ENCODE measurements at regions not wholly inside any gene's neighbourhood (a gene's known extent, or its start where the extent isn't known, plus 50 kb on each side); places are given as distances from the start of the nearest gene placed in this dataset.
A peak's percentile ranks its signal among the peaks of the same experiment; 100 is the strongest.

DNA sequence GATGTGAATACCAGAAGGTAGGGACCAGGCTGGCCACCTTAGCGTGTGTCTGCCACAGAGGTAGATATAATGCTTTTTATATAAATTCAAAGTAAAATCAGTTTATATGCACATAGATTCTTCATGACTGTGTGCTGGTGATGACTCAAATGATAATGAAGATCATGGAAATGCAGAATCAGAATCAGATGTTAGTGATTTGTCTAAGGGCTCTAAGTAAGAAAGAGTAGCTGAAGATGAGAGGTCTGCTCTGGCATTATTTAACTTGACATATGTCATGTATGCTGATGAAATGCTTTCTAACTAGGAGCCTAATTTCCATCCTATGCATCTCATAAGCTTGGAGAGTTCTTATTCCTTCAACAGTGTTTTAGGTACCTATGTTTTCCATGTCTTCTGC lies 50.3 kb upstream of the DPH6 start:
- DNase-seq: no peak

GRCh38 chr15:35602836-35603235 lies 56.9 kb upstream of the DPH6 start:
- DNase-seq: no peak

DNA sequence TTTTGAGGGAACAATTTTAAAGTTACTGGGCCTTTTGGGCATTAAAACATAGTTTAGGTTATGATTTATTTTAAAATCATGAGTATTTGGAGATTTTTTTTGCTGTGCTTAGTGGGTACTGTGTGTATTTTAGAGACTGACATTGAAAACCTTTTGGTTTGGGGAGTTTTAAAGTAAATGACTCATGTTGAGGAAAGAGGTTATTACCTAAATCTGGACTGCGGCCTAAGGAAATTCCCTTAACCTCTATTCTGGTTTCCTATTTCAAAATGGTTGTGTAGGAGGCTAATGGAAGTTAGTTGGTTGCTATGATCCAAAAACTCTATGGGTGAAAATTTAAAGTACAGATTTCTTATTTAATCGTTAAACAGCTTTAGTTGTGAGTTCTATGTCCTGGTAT lies 57.3 kb upstream of the DPH6 start:
- DNase-seq: no peak

DNA sequence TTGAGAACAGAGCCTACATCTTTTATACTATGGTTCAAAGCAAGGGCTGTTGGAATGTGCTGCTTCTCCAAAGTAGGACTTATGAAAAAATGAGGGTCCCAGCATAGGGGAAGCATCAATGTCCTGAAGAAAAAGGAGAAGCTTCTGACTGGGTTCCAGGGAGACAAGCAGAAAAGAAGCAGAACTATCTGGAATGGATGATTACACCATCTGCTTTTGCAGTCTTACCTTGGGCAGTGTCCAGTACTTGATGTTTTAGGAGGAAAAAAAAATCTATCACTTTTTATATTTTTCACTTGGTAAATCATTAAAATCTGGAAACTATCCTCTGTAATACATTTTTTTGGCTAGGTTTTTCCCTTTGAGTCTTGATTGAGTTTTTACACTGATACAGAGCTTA lies 57.9 kb upstream of the DPH6 start:
- no peak for DNase-seq

DNA sequence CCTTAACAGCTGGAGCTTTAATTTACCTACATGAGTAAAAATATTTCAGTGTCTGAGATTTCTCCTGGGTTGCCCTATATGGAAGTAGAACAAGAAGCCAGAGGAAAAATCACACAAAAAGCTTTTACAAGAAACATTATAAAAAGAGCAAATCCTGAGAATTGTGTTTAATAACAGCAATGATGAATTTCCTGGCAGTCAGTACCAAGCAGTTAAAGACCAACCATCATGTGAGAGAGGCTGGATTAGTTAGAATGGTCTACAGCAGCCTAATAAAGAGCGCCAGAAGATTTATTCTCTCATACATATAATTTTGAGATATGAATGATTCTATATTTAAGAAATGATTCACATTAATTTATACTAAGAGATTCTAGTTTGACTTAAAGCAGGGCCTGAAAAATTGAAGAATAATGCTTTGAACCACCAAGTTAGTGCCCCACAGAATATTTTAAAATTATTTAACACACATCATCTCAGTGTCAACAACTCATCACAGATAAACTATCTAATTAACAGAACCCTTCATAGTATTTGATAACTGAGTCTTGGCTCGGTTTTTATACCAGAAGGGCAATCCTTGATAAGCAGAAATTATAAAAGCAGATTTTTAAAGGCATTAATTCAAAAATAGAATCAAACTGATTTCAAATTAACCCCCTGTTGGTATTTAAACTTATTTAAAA lies 59.9 kb upstream of the DPH6 start:
- no peak for DNase-seq

DNA sequence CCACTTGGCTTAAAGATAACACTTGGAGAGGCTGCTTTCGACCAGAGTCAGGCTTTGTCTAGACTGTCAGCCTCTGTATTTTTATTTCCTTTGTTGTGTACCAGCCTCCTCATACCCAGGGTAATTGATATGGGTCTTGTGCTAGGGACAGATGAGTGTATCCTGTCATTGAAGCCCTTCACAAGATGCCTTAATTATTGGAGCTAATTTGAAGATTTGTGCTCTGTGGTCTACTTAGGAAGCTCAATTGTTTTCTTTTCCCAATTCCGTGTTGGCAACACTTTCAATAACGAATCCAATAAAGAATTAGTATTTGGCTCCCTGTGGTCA lies 60.5 kb upstream of the DPH6 start:
- no peak for DNase-seq

GRCh38 chr15:35616498-35617271 lies 70.7 kb upstream of the DPH6 start:
- DNase-seq: no peak

DNA sequence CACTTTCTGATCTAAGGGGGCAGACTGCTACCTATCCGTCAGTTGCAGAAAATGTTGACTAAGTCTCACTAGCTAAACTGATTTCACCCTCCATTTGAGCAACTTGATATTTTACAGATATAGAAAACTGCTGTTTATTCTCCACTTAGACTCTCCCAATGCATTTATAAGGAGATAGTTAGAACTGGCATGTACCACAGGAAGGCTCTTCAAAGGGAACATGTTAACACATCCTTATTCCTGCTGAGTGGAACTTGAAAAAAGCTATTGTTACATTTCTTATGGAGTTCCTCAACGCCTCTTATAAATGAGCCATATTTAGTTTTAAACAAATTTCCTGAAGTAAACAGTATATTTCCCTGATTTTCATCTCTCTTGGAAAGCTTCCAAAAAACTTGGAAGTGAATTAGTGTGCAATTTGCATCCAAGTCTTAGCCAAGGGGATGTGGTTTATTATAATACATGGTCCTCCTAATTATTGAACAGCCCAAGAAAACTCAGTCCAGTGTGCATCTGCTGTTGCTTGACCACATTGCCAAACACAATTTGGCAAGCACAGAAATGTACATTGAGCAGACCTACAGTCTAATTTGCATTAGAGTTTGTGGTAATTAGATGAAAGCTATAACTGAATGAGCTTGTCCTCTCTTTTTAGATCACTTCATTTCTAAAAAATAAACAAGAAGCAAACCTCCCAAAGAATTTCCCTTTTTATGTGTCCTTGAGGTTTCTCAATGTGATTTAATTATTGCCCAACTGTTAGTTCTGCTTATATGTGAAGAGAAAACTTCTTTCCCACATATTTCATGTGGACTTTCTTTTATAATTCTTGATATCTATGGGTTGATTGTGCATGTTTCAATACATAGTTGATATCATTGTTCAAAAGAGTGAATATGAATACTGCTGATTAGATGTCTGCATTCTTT lies 72.6 kb upstream of the DPH6 start:
- DNase-seq: no peak

GRCh38 chr15:35622641-35623340 lies 76.8 kb upstream of the DPH6 start:
- DNase-seq: no peak

- DNase-seq: peak; percentile 23
Observed at GRCh38 chr15:35624881-35625280, 78.9 kb upstream of the DPH6 start.

DNA sequence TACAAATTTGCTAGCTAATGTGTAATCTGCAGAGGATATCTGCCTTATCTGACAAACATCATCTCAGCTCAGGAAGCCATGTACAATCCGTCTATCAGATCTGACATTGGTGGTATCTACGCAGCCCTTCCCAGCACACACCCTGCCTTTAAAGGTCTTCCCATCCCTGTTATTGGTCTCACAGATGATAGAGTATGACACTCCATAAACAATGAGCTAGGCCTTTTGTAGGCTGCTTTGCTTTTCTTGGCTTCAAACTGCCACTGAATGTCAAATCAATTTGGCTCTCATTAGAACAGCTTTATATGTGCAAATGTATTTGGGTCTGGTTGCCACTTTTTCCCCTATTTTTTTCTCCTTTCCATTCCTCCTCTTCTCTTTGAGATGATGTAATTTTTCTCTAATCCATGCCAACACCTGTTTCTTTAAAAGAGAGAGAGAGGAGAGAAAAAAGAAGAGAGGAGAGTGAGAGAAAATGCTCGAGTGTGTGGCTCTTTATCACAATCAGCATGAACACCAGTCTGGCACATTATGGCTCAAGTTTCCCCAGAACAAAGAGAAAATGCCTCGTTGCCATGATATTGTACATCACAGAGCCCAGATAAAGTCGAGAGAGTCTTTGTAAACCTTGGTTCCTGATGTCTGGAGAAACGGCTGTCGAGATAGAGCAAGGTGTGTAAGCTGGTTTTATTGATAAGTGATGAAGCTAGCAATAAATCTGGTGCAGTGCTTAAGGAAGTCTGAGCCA lies 80.8 kb upstream of the DPH6 start:
- DNase-seq: no peak

DNA sequence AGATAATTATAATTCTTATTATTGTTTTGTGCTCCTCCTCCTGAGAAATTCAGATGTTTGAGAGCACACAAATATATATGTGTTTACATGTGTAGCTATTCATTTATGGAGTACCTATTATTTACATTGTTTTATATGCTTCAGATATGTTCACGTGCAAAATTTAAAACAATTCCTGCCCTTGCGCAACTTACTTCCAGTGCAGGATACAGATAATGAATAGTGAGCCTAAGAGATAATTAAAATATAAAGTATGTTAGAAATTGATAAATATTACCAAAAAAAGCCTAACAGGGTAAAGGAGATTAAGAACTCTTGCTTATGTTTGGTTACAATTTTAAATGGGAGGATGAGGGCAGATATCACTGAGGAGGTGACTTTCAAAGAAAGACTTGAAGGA lies 81.7 kb upstream of the DPH6 start:
- DNase-seq: no peak

DNA sequence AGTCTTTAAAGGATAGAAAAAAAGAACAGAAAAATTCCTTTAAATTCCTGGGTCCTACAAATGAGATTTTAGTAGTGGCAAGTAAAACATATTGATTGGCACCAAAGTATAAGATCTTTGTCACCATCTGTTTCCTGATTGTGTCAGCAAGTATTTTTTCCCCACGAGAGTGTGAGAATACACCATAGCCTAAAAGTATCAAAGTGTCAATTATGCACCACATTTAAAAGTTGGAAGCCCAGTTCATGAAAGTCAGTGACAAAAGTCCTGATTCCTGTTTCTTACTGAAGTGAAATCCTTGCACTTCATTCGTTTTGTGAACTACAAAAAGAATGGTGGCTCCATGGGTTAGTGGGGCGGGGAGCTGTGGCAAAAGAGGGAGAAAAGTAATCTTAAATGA lies 83.8 kb upstream of the DPH6 start:
- DNase-seq: no peak

GRCh38 chr15:35630532-35630931 lies 84.6 kb upstream of the DPH6 start:
- DNase-seq: no peak

DNA sequence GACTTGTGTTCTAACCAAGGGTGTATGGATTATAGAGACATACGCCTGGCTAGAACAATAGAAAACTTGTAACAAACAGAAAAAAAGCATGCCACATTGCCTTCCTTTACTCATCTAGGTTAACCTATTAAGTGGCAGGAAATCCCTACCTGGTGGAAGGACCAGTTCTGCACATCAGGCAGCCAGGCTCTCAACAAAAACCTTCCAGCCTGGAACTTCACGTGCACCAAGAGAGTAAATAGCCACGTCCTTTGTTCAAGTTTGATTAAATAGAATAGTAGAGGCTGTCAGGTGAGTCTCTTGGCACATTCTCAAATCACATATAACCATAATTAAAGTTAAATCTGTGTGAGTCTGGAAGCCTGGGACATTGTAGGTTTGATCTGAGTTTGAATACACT lies 85.0 kb upstream of the DPH6 start:
- no peak for DNase-seq

DNA sequence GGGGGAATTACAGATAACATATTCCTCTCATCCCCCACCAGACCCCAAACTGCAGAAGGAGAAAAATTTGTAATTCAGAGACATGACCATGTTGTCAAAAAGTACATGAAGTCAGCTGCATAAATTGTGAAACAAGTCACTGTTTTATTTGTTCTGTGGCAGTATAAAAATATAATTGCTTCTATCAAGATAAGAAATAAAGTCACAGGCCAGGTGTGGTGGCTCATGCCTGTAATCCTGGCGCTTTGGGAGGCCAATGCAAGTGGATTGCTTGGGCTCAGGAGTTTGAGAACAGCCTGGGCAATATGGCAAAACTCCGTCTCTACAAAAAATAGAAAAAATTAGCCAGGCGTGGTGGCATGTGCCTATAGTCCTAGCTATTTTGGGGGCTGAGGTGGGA lies 87.7 kb upstream of the DPH6 start:
- DNase-seq: no peak

- DNase-seq: no peak
Observed at GRCh38 chr15:35646790-35647189, 100.8 kb upstream of the DPH6 start.

DNA sequence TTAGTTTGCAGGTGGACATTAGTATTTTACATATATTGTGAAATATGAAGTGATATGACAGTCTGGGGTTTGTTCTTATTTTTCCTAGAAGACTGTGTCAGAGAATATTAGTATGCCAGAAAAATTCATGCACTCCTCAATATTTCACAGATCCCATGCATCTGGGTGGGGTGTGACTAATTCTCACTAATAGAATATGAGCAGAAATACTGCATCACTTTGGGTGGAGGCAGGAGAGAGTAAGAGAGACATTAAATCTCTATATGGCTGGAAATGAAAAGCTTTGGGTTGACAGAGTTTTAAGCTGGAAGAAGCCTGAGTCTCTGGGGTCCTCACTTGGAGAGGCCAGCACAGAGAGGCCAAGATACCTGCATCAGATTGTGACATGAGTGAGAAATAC lies 101.3 kb upstream of the DPH6 start:
- DNase-seq: no peak

GRCh38 chr15:35648941-35649340 lies 103.0 kb upstream of the DPH6 start:
- DNase-seq: no peak

GRCh38 chr15:35649575-35649974 lies 103.6 kb upstream of the DPH6 start:
- no peak for DNase-seq

- DNase-seq: no peak
Observed at GRCh38 chr15:35654332-35654731, 108.4 kb upstream of the DPH6 start.

DNA sequence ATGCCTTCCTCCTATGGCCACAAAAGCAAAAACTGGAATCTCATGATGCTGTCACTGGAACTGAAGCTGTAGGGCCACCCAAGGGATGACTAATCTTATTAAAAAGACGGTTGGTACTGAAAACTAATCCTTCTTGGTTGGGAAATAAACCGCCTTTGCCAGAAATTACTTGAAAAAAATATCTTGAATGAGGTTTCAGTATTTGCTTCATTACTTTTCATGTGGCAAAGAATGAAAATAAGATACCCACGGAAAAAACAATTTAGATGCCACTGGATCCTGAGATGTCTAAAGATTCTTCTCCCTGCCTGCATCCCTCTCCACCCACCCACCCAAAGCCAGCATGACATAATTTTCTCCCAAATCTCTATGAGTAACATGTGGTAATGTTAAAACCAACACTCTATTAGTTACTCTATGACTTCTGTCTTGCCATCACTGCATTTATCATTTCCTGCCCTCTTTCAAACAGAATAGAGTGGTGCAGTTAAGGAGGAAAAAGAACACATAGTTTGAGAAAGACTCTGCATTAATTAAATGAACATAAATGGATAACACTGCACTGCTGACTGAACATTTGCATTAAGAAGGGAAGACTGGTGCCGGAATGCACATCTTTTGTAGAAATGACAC lies 111.8 kb upstream of the DPH6 start:
- DNase-seq: no peak
